ENCODE measurements at regions not wholly inside any gene's neighbourhood (a gene's known extent, or its start where the extent isn't known, plus 50 kb on each side); places are given as distances from the start of the nearest gene placed in this dataset.

DNA sequence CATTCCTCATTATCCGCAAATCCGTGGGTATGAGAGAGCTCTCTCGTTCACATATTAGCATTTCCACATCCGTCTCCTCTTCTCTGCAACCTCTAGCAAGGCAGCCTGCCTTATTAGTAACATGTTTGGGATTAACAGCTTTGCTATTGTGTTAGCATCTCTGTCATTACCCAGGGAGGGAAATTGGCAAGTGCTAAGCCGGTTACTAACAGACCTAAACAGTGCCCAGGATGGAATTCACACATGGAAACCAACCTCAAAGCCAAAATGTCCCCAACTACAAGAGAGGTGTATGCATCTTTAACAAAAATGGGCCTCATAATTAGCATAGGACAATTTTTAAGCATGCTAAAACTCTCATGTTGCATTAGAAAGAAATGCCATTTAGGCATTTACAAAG, 309.0 kb upstream of the MEIS1 start:
- TF ChIP-seq, protein P1, sequence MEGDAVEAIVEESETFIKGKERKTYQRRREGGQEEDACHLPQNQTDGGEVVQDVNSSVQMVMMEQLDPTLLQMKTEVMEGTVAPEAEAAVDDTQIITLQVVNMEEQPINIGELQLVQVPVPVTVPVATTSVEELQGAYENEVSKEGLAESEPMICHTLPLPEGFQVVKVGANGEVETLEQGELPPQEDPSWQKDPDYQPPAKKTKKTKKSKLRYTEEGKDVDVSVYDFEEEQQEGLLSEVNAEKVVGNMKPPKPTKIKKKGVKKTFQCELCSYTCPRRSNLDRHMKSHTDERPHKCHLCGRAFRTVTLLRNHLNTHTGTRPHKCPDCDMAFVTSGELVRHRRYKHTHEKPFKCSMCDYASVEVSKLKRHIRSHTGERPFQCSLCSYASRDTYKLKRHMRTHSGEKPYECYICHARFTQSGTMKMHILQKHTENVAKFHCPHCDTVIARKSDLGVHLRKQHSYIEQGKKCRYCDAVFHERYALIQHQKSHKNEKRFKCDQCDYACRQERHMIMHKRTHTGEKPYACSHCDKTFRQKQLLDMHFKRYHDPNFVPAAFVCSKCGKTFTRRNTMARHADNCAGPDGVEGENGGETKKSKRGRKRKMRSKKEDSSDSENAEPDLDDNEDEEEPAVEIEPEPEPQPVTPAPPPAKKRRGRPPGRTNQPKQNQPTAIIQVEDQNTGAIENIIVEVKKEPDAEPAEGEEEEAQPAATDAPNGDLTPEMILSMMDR (conservative IDR thresholded peaks at IDR 0.05; ENCODE audit: low read depth, low read length): no peak
- TF ChIP-seq EZH2 (IDR thresholded peaks at IDR 0.05; ENCODE audit: borderline replicate concordance, low read depth, low read length, poor library complexity, severe bottlenecking): no peak
